Effector memory CD8-positive, alpha-beta T cell (primary cell): ENCODE measurements at regions not wholly inside any gene's neighbourhood (a gene's known extent, or its start where the extent isn't known, plus 50 kb on each side); places are given as distances from the start of the nearest gene placed in this dataset.
"Not testable (repeated sequence)": the region's sequence is repeated elsewhere in the genome, so short reads cannot be mapped to it uniquely, and the experiment has no call there.

ENCODE experiments used
- ATAC-seq: fragments of 150-1000 bp; cut with Tn5 transposase; replicated peaks from 2 replicates; pipeline ENCODE4 v1.10.0; 2021; ENCODE audit warnings: mild to moderate bottlenecking, moderate library complexity
- DNase-seq, 3 experiments: peaks; one replicate each; pipeline ENCODE4 v3.0.0; 2021
- H3K27ac Mint-ChIP-seq, 2 donors: one replicate each; pipeline ENCODE4 v1.8.0; 2022; ENCODE audit warnings: mild to moderate bottlenecking in 2 of 2, mixed read lengths in 2 of 2, moderate library complexity in 2 of 2
- H3K27me3 Mint-ChIP-seq, 2 donors: one replicate each; pipeline ENCODE4 v1.8.0; 2022; ENCODE audit warnings: mixed read lengths in 2 of 2
- H3K36me3 Mint-ChIP-seq: one replicate; pipeline ENCODE4 v1.8.0; 2022; ENCODE audit warnings: mild to moderate bottlenecking, moderate library complexity, mixed read lengths; ENCODE audit not compliant: insufficient read depth
- H3K4me1 Mint-ChIP-seq, 2 donors: one replicate each; pipeline ENCODE4 v1.8.0; 2022; ENCODE audit warnings: low read depth in 2 of 2, mixed read lengths in 2 of 2
- H3K4me3 Mint-ChIP-seq, 2 donors: one replicate each; pipeline ENCODE4 v1.8.0; 2022; ENCODE audit warnings: mild to moderate bottlenecking in 2 of 2, mixed read lengths in 2 of 2, moderate library complexity in 2 of 2
- H3K9me3 Mint-ChIP-seq, 2 donors: one replicate each; pipeline ENCODE4 v1.8.0; 2022; ENCODE audit warnings: mixed read lengths in 2 of 2

GRCh38 chr14:65846196-65846868, 433.8 kb downstream of the FUT8 start:
- peak overlapping the region; percentile 71 to 74 for H3K4me3 Mint-ChIP-seq
- peak; percentile 62 for ATAC-seq

GRCh38 chr14:65847075-65847847, 434.7 kb downstream of the FUT8 start:
- H3K4me1 Mint-ChIP-seq = peaks cover 48 to 64% of the 10 kb centered on the region in 2 donors

More at GRCh38 chr14:65846196-65846868, 433.8 kb downstream of the FUT8 start:
- Mint-ChIP-seq H3K9me3 (no peaks in the 10 kb centered on the region), H3K27me3 (no peaks in the 10 kb centered on the region), H3K36me3 (peaks cover 6% of the 10 kb centered on the region), H3K4me1 (peaks cover 43 to 58% of the 10 kb centered on the region in 2 donors), H3K27ac (peak overlapping the region; percentile 91 to 96)
- DNase-seq = peak in 1 of 3 experiments; percentile 9

GRCh38 chr14:65847931-65848330, 435.4 kb downstream of the FUT8 start:
- not testable (repeated sequence) for DNase-seq, H3K27me3 Mint-ChIP-seq, H3K36me3 Mint-ChIP-seq, H3K9me3 Mint-ChIP-seq, ATAC-seq
- H3K4me3 Mint-ChIP-seq = peak overlapping the region; percentile 71 to 74
- peaks cover 48 to 61% of the 10 kb centered on the region in 2 donors for H3K4me1 Mint-ChIP-seq
- H3K27ac Mint-ChIP-seq = peak overlapping the region in 1 of 2 donors; percentile 96

More at GRCh38 chr14:65847075-65847847, 434.7 kb downstream of the FUT8 start:
- peak overlapping the region; percentile 71 to 74 for H3K4me3 Mint-ChIP-seq
- no peaks in the 10 kb centered on the region for H3K9me3 Mint-ChIP-seq
- peak overlapping the region; percentile 91 to 96 for H3K27ac Mint-ChIP-seq
- H3K36me3 Mint-ChIP-seq = peaks cover 6% of the 10 kb centered on the region
- DNase-seq (peak; percentile 64 to 66 (median 65)), ATAC-seq (peak; percentile 88)
- no peaks in the 10 kb centered on the region for H3K27me3 Mint-ChIP-seq

- ATAC-seq = no peak
- DNase-seq = no peak
- no peaks in the 10 kb centered on the region for H3K27me3 Mint-ChIP-seq
- peaks cover 6% of the 10 kb centered on the region for H3K36me3 Mint-ChIP-seq
- H3K4me1 Mint-ChIP-seq = peaks cover 44 to 60% of the 10 kb centered on the region in 2 donors
- no peaks in the 10 kb centered on the region for H3K9me3 Mint-ChIP-seq
- H3K27ac Mint-ChIP-seq = peak overlapping the region; percentile 92 to 97
- H3K4me3 Mint-ChIP-seq = peak overlapping the region; percentile 57 to 63
These were observed 436.6 kb downstream of the FUT8 start for GRCh38 chr14:65849091-65849490.

- H3K4me1 Mint-ChIP-seq = peaks cover 42 to 57% of the 10 kb centered on the region in 2 donors
These were observed 437.0 kb downstream of the FUT8 start for GRCh38 chr14:65849558-65849957.

GRCh38 chr14:65850429-65851135, 438.1 kb downstream of the FUT8 start:
- ATAC-seq = peak; percentile 54
- peaks cover 6% of the 10 kb centered on the region for H3K36me3 Mint-ChIP-seq
- peaks cover 42 to 53% of the 10 kb centered on the region in 2 donors for H3K4me1 Mint-ChIP-seq
- no peaks in the 10 kb centered on the region for H3K9me3 Mint-ChIP-seq
- H3K4me3 Mint-ChIP-seq = peak overlapping the region; percentile 57 to 63
- DNase-seq = peak; percentile 26 to 51 (median 35)
- H3K27ac Mint-ChIP-seq = peak overlapping the region; percentile 92 to 97
- H3K27me3 Mint-ChIP-seq = no peaks in the 10 kb centered on the region

More at GRCh38 chr14:65849558-65849957, 437.0 kb downstream of the FUT8 start:
- H3K4me3 Mint-ChIP-seq = peak overlapping the region; percentile 57 to 63
- H3K9me3 Mint-ChIP-seq = no peaks in the 10 kb centered on the region
- H3K27ac Mint-ChIP-seq = peak overlapping the region; percentile 92 to 97
- DNase-seq (no peak), ATAC-seq (no peak)
- H3K36me3 Mint-ChIP-seq = peaks cover 6% of the 10 kb centered on the region
- H3K27me3 Mint-ChIP-seq = no peaks in the 10 kb centered on the region

GRCh38 chr14:65852689-65853088, 440.2 kb downstream of the FUT8 start:
- Mint-ChIP-seq H3K36me3 (no peaks in the 10 kb centered on the region), H3K4me1 (peaks cover 32 to 35% of the 10 kb centered on the region in 2 donors), H3K9me3 (no peaks in the 10 kb centered on the region), H3K27me3 (no peaks in the 10 kb centered on the region), H3K27ac (peak overlapping the region in 1 of 2 donors; percentile 53), H3K4me3 (no peak overlapping the region)
- DNase-seq (no peak), ATAC-seq (no peak)

GRCh38 chr14:65853407-65853955, 441.0 kb downstream of the FUT8 start:
- no peaks in the 10 kb centered on the region for H3K9me3 Mint-ChIP-seq

GRCh38 chr14:65854215-65854614, 441.7 kb downstream of the FUT8 start:
- no peak for DNase-seq
- no peak overlapping the region for H3K27ac Mint-ChIP-seq
- H3K36me3 Mint-ChIP-seq = no peaks in the 10 kb centered on the region
- no peak overlapping the region for H3K4me3 Mint-ChIP-seq
- peaks cover 29 to 30% of the 10 kb centered on the region in 2 donors for H3K4me1 Mint-ChIP-seq
- no peak for ATAC-seq
- H3K9me3 Mint-ChIP-seq = no peaks in the 10 kb centered on the region
- H3K27me3 Mint-ChIP-seq = no peaks in the 10 kb centered on the region

More at GRCh38 chr14:65853407-65853955, 441.0 kb downstream of the FUT8 start:
- peak overlapping the region in 1 of 2 donors; percentile 53 for H3K27ac Mint-ChIP-seq
- no peak overlapping the region for H3K4me3 Mint-ChIP-seq
- ATAC-seq = no peak
- no peaks in the 10 kb centered on the region for H3K36me3 Mint-ChIP-seq
- peaks cover 34% of the 10 kb centered on the region in 2 donors for H3K4me1 Mint-ChIP-seq
- no peak for DNase-seq
- H3K27me3 Mint-ChIP-seq = no peaks in the 10 kb centered on the region

GRCh38 chr14:65860956-65861611, 448.6 kb downstream of the FUT8 start:
- Mint-ChIP-seq H3K4me1 (peaks cover 35 to 37% of the 10 kb centered on the region in 2 donors), H3K36me3 (peaks cover 5% of the 10 kb centered on the region), H3K27ac (peak overlapping the region in 1 of 2 donors; percentile 56), H3K27me3 (no peaks in the 10 kb centered on the region), H3K9me3 (no peaks in the 10 kb centered on the region), H3K4me3 (peak overlapping the region; percentile 2 to 47)
- DNase-seq (peak in 2 of 3 experiments; percentile 8 to 16), ATAC-seq (peak; percentile 75)

GRCh38 chr14:65864549-65864948, 452.0 kb downstream of the FUT8 start:
- Mint-ChIP-seq H3K4me3 (peak overlapping the region in 1 of 2 donors; percentile 35), H3K4me1 (peaks cover 32 to 37% of the 10 kb centered on the region in 2 donors), H3K27ac (peak overlapping the region in 1 of 2 donors; percentile 62), H3K27me3 (no peaks in the 10 kb centered on the region), H3K36me3 (peaks cover 5% of the 10 kb centered on the region), H3K9me3 (no peaks in the 10 kb centered on the region)
- no peak for ATAC-seq
- no peak for DNase-seq

- H3K27ac Mint-ChIP-seq = peak overlapping the region in 1 of 2 donors; percentile 62
- DNase-seq = no peak
- no peaks in the 10 kb centered on the region for H3K9me3 Mint-ChIP-seq
- ATAC-seq = no peak
- H3K27me3 Mint-ChIP-seq = no peaks in the 10 kb centered on the region
- H3K4me1 Mint-ChIP-seq = peaks cover 32 to 37% of the 10 kb centered on the region in 2 donors
- peak overlapping the region in 1 of 2 donors; percentile 35 for H3K4me3 Mint-ChIP-seq
- H3K36me3 Mint-ChIP-seq = peaks cover 5% of the 10 kb centered on the region
These were observed 452.5 kb downstream of the FUT8 start for GRCh38 chr14:65864984-65865383.
